H1 (cell line): ENCODE measurements at regions not wholly inside any gene's neighbourhood (a gene's known extent, or its start where the extent isn't known, plus 50 kb on each side); places are given as distances from the start of the nearest gene placed in this dataset.

Source experiments
- CTCF ChIA-PET: fragments of 300-600 bp; sonication (Branson Sonifier 250); formaldehyde crosslinking; loops from one replicate; lab custom pipeline; 2021; ENCODE audit not compliant: partially characterized antibody; lab: Charles Lee
- POLR2A ChIA-PET: fragments of 300-600 bp; sonication (Branson Sonifier 250); formaldehyde crosslinking; loops from one replicate; lab custom pipeline; 2021; ENCODE audit warnings: inconsistent platforms; ENCODE audit not compliant: partially characterized antibody; lab: Charles Lee
- DNase-seq, 2 experiments: peaks; one replicate each; pipeline versions ENCODE4 v3.0.0 to v3.0.0-alpha.2; 2010 to 2022; ENCODE audit warnings: low spot score in 2 of 2, low read depth in 1 of 2, mixed read lengths in 1 of 2
- FAIRE-seq: peaks from 2 replicates; lab custom pipeline; 2011; peaks lifted over from hg19 to GRCh38; lab: Jason Lieb, UNC
- H2AFZ ChIP-seq: 2 replicates; pipeline ENCODE4 v1.8.1; 2012; ENCODE audit warnings: low read length, inconsistent platforms
- H2AK5ac ChIP-seq: 2 replicates; pipeline ENCODE4 v1.6.1; 2013; ENCODE audit warnings: low read depth, low read length
- H2BK120ac ChIP-seq: replicated peaks from 2 replicates; pipeline ENCODE3; 2013; ENCODE audit warnings: low read depth, low read length, inconsistent platforms
- H2BK12ac ChIP-seq: 2 replicates; pipeline ENCODE4 v1.6.1; 2013; ENCODE audit warnings: low read depth, low read length
- H2BK15ac ChIP-seq: 2 replicates; pipeline ENCODE4 v1.6.1; 2013; ENCODE audit warnings: low read length
- H2BK20ac ChIP-seq: 2 replicates; pipeline ENCODE4 v1.6.1; 2013; ENCODE audit warnings: low read length
- H2BK5ac ChIP-seq: 2 replicates; pipeline ENCODE4 v1.6.1; 2013; ENCODE audit warnings: low read depth, low read length
- H3K14ac ChIP-seq: 2 replicates; pipeline ENCODE4 v1.6.1; 2013; ENCODE audit warnings: inconsistent platforms; ENCODE audit not compliant: insufficient read length
- H3K18ac ChIP-seq: 2 replicates; pipeline ENCODE4 v1.6.1; 2013; ENCODE audit warnings: low read length; ENCODE audit errors: extremely low read depth
- H3K23ac ChIP-seq: 2 replicates; pipeline ENCODE4 v1.6.1; 2013; ENCODE audit warnings: inconsistent platforms; ENCODE audit not compliant: insufficient read length
- H3K23me2 ChIP-seq: 2 replicates; pipeline ENCODE4 v1.6.1; 2013; ENCODE audit warnings: low read depth, low read length
- H3K27ac ChIP-seq: 2 replicates; pipeline ENCODE4 v1.6.1; 2011; ENCODE audit warnings: low read depth, low read length, inconsistent platforms
- H3K27me3 ChIP-seq, 4 experiments: replicated peaks in 1 of 4; 1 replicate in 1 of 4; 2 replicates in 3 of 4; pipeline versions ENCODE4 v1.6.1 to v1.8.1; 2011 to 2013; ENCODE audit warnings: low read length in 3 of 4, mild to moderate bottlenecking in 3 of 4, inconsistent platforms in 2 of 4, mixed read lengths in 2 of 4, moderate library complexity in 1 of 4; ENCODE audit not compliant: control insufficient read depth in 3 of 4, insufficient read depth in 3 of 4; ENCODE audit errors: extremely low read depth in 1 of 4
- H3K36me3 ChIP-seq, 4 experiments: 2 replicates each; pipeline versions ENCODE4 v1.6.1 to v1.8.1; 2011 to 2013; ENCODE audit warnings: mild to moderate bottlenecking in 4 of 4, low read length in 3 of 4, moderate library complexity in 2 of 4, control low read depth in 1 of 4, inconsistent platforms in 1 of 4; ENCODE audit not compliant: insufficient read depth in 4 of 4, control insufficient read depth in 2 of 4
- H3K4ac ChIP-seq: replicated peaks from 2 replicates; pipeline ENCODE3; 2013; ENCODE audit warnings: low read length, low read depth, mixed read lengths, inconsistent platforms; ENCODE audit not compliant: insufficient read length
- H3K4me1 ChIP-seq, 4 experiments: replicated peaks in 1 of 4; 1 replicate in 1 of 4; 2 replicates in 3 of 4; pipeline versions ENCODE4 v1.6.1 to v1.8.1; 2011 to 2013; ENCODE audit warnings: low read length in 3 of 4, inconsistent platforms in 2 of 4, mixed read lengths in 1 of 4; ENCODE audit not compliant: insufficient read depth in 4 of 4, control insufficient read depth in 3 of 4
- H3K4me2 ChIP-seq, 2 experiments: 2 replicates each; pipeline versions ENCODE4 v1.6.1 to v1.8.1; 2011 to 2013; ENCODE audit warnings: low read depth in 2 of 2, low read length in 2 of 2, control low read depth in 1 of 2, inconsistent platforms in 1 of 2, mild to moderate bottlenecking in 1 of 2; ENCODE audit not compliant: insufficient read depth in 1 of 2
- H3K4me3 ChIP-seq, 4 experiments: fragments of 200-600, 300-600 bp in 1 of 4; sonication (generic), shearing (Covaris generic), sonication (Bioruptor Twin) in 1 of 4; 2 replicates each; pipeline versions ENCODE4 v1.5.1 to v1.8.1; 2011 to 2016; ENCODE audit warnings: low read length in 4 of 4, low read depth in 3 of 4, control low read depth in 2 of 4, inconsistent platforms in 2 of 4, mild to moderate bottlenecking in 2 of 4, mixed read lengths in 1 of 4, moderate library complexity in 1 of 4; ENCODE audit not compliant: insufficient read depth in 2 of 4; ENCODE audit errors: extremely low read depth in 1 of 4
- H3K56ac ChIP-seq: replicated peaks from 2 replicates; pipeline ENCODE3; 2013; ENCODE audit warnings: low read depth, mild to moderate bottlenecking, mixed read lengths, low read length, inconsistent platforms; ENCODE audit not compliant: insufficient read length
- H3K79me1 ChIP-seq: 2 replicates; pipeline ENCODE4 v1.6.1; 2013; ENCODE audit warnings: low read depth, low read length, control low read depth
- H3K79me2 ChIP-seq, 2 experiments: 2 replicates each; pipeline versions ENCODE4 v1.6.1 to v1.8.1; 2012 to 2013; ENCODE audit warnings: low read length in 2 of 2, mild to moderate bottlenecking in 2 of 2, inconsistent platforms in 1 of 2; ENCODE audit not compliant: insufficient read depth in 2 of 2, control insufficient read depth in 1 of 2
- H3K9ac ChIP-seq, 4 experiments: replicated peaks in 1 of 4; 1 replicate in 1 of 4; 2 replicates in 3 of 4; pipeline versions ENCODE4 v1.6.1 to v1.8.1; 2011 to 2013; ENCODE audit warnings: low read depth in 3 of 4, low read length in 3 of 4, control low read depth in 2 of 4, mild to moderate bottlenecking in 2 of 4, moderate library complexity in 2 of 4, inconsistent platforms in 1 of 4; ENCODE audit errors: extremely low read depth in 1 of 4
- H3K9me3 ChIP-seq, 2 experiments: 2 replicates each; pipeline versions ENCODE4 v1.6.1 to v1.8.1; 2012 to 2013; ENCODE audit warnings: mild to moderate bottlenecking in 2 of 2, moderate library complexity in 2 of 2, control low read depth in 1 of 2, inconsistent platforms in 1 of 2, low read depth in 1 of 2, low read length in 1 of 2, mixed read lengths in 1 of 2; ENCODE audit not compliant: insufficient read depth in 2 of 2
- H4K20me1 ChIP-seq, 2 experiments: replicated peaks in 1 of 2; 2 replicates each; pipeline versions ENCODE3 to v1.8.1; 2011 to 2013; ENCODE audit warnings: inconsistent platforms in 2 of 2, low read length in 2 of 2, mild to moderate bottlenecking in 1 of 2; ENCODE audit not compliant: insufficient read depth in 2 of 2, control insufficient read depth in 1 of 2
- H4K5ac ChIP-seq: 2 replicates; pipeline ENCODE4 v1.6.1; 2013; ENCODE audit warnings: low read length, low read depth, mixed read lengths, inconsistent platforms; ENCODE audit not compliant: insufficient read length
- H4K8ac ChIP-seq: 2 replicates; pipeline ENCODE4 v1.8.0; 2013; ENCODE audit warnings: mild to moderate bottlenecking, moderate library complexity, low read length, inconsistent platforms; ENCODE audit not compliant: insufficient read depth; ENCODE audit errors: extremely low read depth
- H4K91ac ChIP-seq: replicated peaks from 2 replicates; pipeline ENCODE3; 2013; ENCODE audit warnings: low read length, mixed read lengths, inconsistent platforms; ENCODE audit not compliant: insufficient read length
- WGBS, 2 experiments: shearing (Covaris generic) in 1 of 2; methylation state at CpG; one replicate each; pipeline versions ENCODE4 v1.1.6 to v1.1.7; 2013 to 2015; ENCODE audit warnings: low lambda C conversion rate in 2 of 2, mixed read lengths in 2 of 2, inconsistent platforms in 1 of 2, low coverage in 1 of 2, missing lambda C conversion rate in 1 of 2; ENCODE audit not compliant: insufficient replicate concordance in 2 of 2, insufficient coverage in 1 of 2, insufficient read length in 1 of 2; ENCODE audit errors: extremely low coverage in 1 of 2, missing lambda C conversion rate in 1 of 2; 5-methylcytosine and 5-hydroxymethylcytosine counted together

- Histone ChIP-seq H3K27me3 (no peaks in the 10 kb centered on the region; a peak in 1 of 7 replicates), H3K4me1 (no peaks in the 10 kb centered on the region; a peak in 1 of 7 replicates), H2BK120ac (no peak overlapping the region), H2BK12ac (no peak overlapping the region), H3K56ac (no peak overlapping the region), H3K79me1 (no peaks in the 10 kb centered on the region), H3K18ac (no peak overlapping the region), H3K9ac (no peak overlapping the region), H4K5ac (no peak overlapping the region), H2AFZ (no peak overlapping the region), H3K14ac (no peak overlapping the region), H3K23me2 (no peaks in the 10 kb centered on the region), H4K20me1 (no peaks in the 10 kb centered on the region), H3K4me2 (no peak overlapping the region), H3K4me3 (no peak overlapping the region), H4K8ac (no peak overlapping the region), H2BK20ac (no peak overlapping the region), H2BK5ac (no peak overlapping the region; the same call in 1 of the 2 replicates), H4K91ac (no peak overlapping the region), H3K27ac (no peak overlapping the region), H3K23ac (no peak overlapping the region), H2AK5ac (no peak overlapping the region), H3K36me3 (no peaks in the 10 kb centered on the region), H3K79me2 (no peaks in the 10 kb centered on the region), H2BK15ac (no peak overlapping the region), H3K9me3 (no peaks in the 10 kb centered on the region; a peak in 1 of 4 replicates), H3K4ac (no peak overlapping the region)
- 72% methylated on average over 6 of the region's 6 CpGs; no CpG with 5 or more reads in 1 of the 2 experiments for WGBS, 2 experiments
- ChIA-PET CTCF (interaction anchor here (1.3 to 1.8 kb wide), 2 partner anchors 10 to 172 kb away, joined by 3 to 7 read pairs; no protein-coding TSS in a partner anchor), POLR2A (no interaction called here)
- FAIRE-seq (no peak), DNase-seq (no peak)
Observed at GRCh38 chr1:30535595-30536325, 187.6 kb downstream of the MATN1 start.
